HCT116 (cell line): ENCODE measurements at regions not wholly inside any gene's neighbourhood (a gene's known extent, or its start where the extent isn't known, plus 50 kb on each side); places are given as distances from the start of the nearest gene placed in this dataset.
A peak's percentile ranks its signal among the peaks of the same experiment; 100 is the strongest.

ENCODE experiments used
- ATAC-seq: fragments of 200-7000 bp; cut with Tn5 transposase; 2 replicates; pipeline ENCODE4 v1.9.1; 2020; ENCODE audit warnings: mild to moderate bottlenecking, moderate library complexity
- BruUV-seq: library from RNA; stranded (reverse); fragments of 400-500 nt; replicated peaks from 2 replicates; lab custom pipeline; 2021; lab: Mats Ljungman, UMichigan
- CTCF ChIA-PET: fragments of 300-600 bp; sonication (Branson Sonifier 250); formaldehyde crosslinking; loops from one replicate; lab custom pipeline; 2021; ENCODE audit warnings: antibody characterized with exemption; lab: Charles Lee
- POLR2A ChIA-PET: fragments of 300-600, 350-600 bp; sonication (Branson Sonifier 250); formaldehyde crosslinking; loops from one replicate; lab custom pipeline; 2021; ENCODE audit warnings: antibody characterized with exemption; lab: Charles Lee
- RAD21 ChIA-PET, 2 experiments: fragments of 300-600 bp; sonication (Branson Sonifier 250); formaldehyde crosslinking; loops; one replicate each; lab custom pipeline; 2023; ENCODE audit warnings: low total read pairs in 2 of 2; ENCODE audit not compliant: uncharacterized antibody in 2 of 2, unreplicated experiment in 2 of 2, low non-redundant PET in 1 of 2; lab: Charles Lee
- DNase-seq: peaks from one replicate; pipeline ENCODE4 v3.0.0-alpha.2; 2010; ENCODE audit warnings: low read depth, low spot score
- H2AFZ ChIP-seq: fragments of 200-600 bp; shearing (Covaris generic), sonication (generic); 2 replicates; pipeline ENCODE4 v1.6.1; 2017; ENCODE audit warnings: low read depth, mixed run types, mixed read lengths, antibody characterized with exemption, low read length; ENCODE audit not compliant: poor library complexity, severe bottlenecking
- H3K27ac ChIP-seq: 2 replicates; pipeline ENCODE4 v1.5.1; 2012; ENCODE audit warnings: low read depth, low read length
- H3K27me3 ChIP-seq: fragments of 200-600 bp; sonication (generic); 2 replicates; pipeline ENCODE4 v1.6.1; 2016; ENCODE audit warnings: mixed run types, low read length, mixed read lengths; ENCODE audit not compliant: insufficient read depth
- H3K36me3 ChIP-seq, 2 experiments: fragments of 200-500 bp in 1 of 2; fragments of 200-600 bp in 1 of 2; sonication (Bioruptor generic) in 1 of 2; sonication (generic) in 1 of 2; 2 replicates each; pipeline versions ENCODE4 v1.5.1 to v1.6.1; 2014 to 2016; ENCODE audit warnings: low read length in 2 of 2, inconsistent platforms in 1 of 2, mixed read lengths in 1 of 2, mixed run types in 1 of 2; ENCODE audit not compliant: insufficient read depth in 2 of 2, control insufficient read depth in 1 of 2
- H3K4me1 ChIP-seq, 2 experiments: fragments of 200-600 bp in 1 of 2; sonication (generic) in 1 of 2; 2 replicates each; pipeline versions ENCODE4 v1.5.1 to v1.6.1; 2012 to 2017; ENCODE audit warnings: low read length in 2 of 2, inconsistent platforms in 1 of 2, mild to moderate bottlenecking in 1 of 2, mixed read lengths in 1 of 2, mixed run types in 1 of 2, moderate library complexity in 1 of 2; ENCODE audit not compliant: insufficient read depth in 2 of 2, control insufficient read depth in 1 of 2
- H3K4me2 ChIP-seq: fragments of 200-600 bp; sonication (generic); 2 replicates; pipeline ENCODE4 v1.6.1; 2017; ENCODE audit warnings: mixed run types, low read length, mixed read lengths
- H3K4me3 ChIP-seq, 2 experiments: fragments of 200-600 bp in 1 of 2; sonication (generic) in 1 of 2; replicated peaks in 1 of 2; 2 replicates each; pipeline ENCODE4 v1.5.1; 2011 to 2016; ENCODE audit warnings: low read length in 2 of 2, control low read depth in 1 of 2, low read depth in 1 of 2, mild to moderate bottlenecking in 1 of 2, mixed read lengths in 1 of 2, mixed run types in 1 of 2
- H3K79me2 ChIP-seq: fragments of 200-600 bp; sonication (generic); 2 replicates; pipeline ENCODE4 v1.6.1; 2017; ENCODE audit warnings: mild to moderate bottlenecking, mixed run types, low read length, moderate library complexity, mixed read lengths; ENCODE audit not compliant: insufficient read depth
- H3K9ac ChIP-seq: fragments of 200-600 bp; sonication (generic); 2 replicates; pipeline ENCODE4 v1.6.1; 2016; ENCODE audit warnings: low read length, mixed read lengths
- H3K9me2 ChIP-seq: fragments of 200-600 bp; sonication (generic), shearing (Covaris generic); 2 replicates; pipeline ENCODE4 v1.6.1; 2017; ENCODE audit warnings: mixed run types, mild to moderate bottlenecking, moderate library complexity; ENCODE audit not compliant: insufficient read depth
- H3K9me3 ChIP-seq, 2 experiments: fragments of 200-500 bp in 1 of 2; fragments of 200-600 bp in 1 of 2; sonication (Bioruptor generic) in 1 of 2; sonication (generic) in 1 of 2; 2 replicates each; pipeline ENCODE4 v1.6.1; 2014 to 2017; ENCODE audit warnings: low read length in 2 of 2, mixed read lengths in 2 of 2, inconsistent platforms in 1 of 2, low read depth in 1 of 2, mild to moderate bottlenecking in 1 of 2, mixed run types in 1 of 2, moderate library complexity in 1 of 2; ENCODE audit not compliant: control insufficient read depth in 1 of 2, insufficient read depth in 1 of 2
- H4K20me1 ChIP-seq: fragments of 200-600 bp; sonication (generic), shearing (Covaris generic); 2 replicates; pipeline ENCODE4 v1.6.1; 2017; ENCODE audit warnings: mixed run types, mild to moderate bottlenecking, moderate library complexity; ENCODE audit not compliant: insufficient read depth
- CTCF ChIP-seq, 3 experiments: fragments of 200-600 bp in 1 of 3; sonication (generic) in 1 of 3; IDR thresholded peaks in 2 of 3; conservative IDR thresholded peaks in 1 of 3; 2 replicates each; pipeline ENCODE4 v1.5.1; 2012 to 2017; ENCODE audit warnings: low read depth in 2 of 3, low read length in 2 of 3, antibody characterized with exemption in 1 of 3, borderline replicate concordance in 1 of 3, control low read depth in 1 of 3, mild to moderate bottlenecking in 1 of 3, mixed read lengths in 1 of 3, mixed run types in 1 of 3, moderate library complexity in 1 of 3; ENCODE audit not compliant: insufficient read depth in 1 of 3
- FOSL1 ChIP-seq: IDR thresholded peaks from 2 replicates; pipeline ENCODE4 v1.6.1; 2012; ENCODE audit warnings: low read depth
- JUND ChIP-seq: IDR thresholded peaks from 2 replicates; pipeline ENCODE4 v1.6.1; 2012
- MAX ChIP-seq: IDR thresholded peaks from 2 replicates; pipeline ENCODE4 v1.6.1; 2012
- RAD21 ChIP-seq: IDR thresholded peaks from 2 replicates; pipeline ENCODE4 v1.6.1; 2012; ENCODE audit warnings: low read depth, mild to moderate bottlenecking
- SIN3A ChIP-seq: IDR thresholded peaks from 2 replicates; pipeline ENCODE4 v1.6.1; 2012; ENCODE audit warnings: low read depth
- SP1 ChIP-seq: IDR thresholded peaks from 2 replicates; pipeline ENCODE4 v1.6.1; 2012; ENCODE audit warnings: low read depth
- YY1 ChIP-seq: IDR thresholded peaks from 2 replicates; pipeline ENCODE4 v1.6.1; 2011; ENCODE audit warnings: low read length, low read depth, moderate library complexity, mild to moderate bottlenecking; ENCODE audit not compliant: insufficient replicate concordance; ENCODE audit errors: extremely low read depth
- ZFX ChIP-seq: fragments of 450-650 bp; IDR thresholded peaks from 2 replicates; pipeline ENCODE4 v1.6.1; 2017
- ZNF274 ChIP-seq: fragments of 200-500 bp; sonication (Bioruptor generic); IDR thresholded peaks from 2 replicates; pipeline ENCODE4 v1.6.1; 2014; ENCODE audit warnings: mild to moderate bottlenecking, low read depth, low read length, inconsistent platforms
- intact Hi-C: fragments of 100-400 bp; cut with micrococcal nuclease; formaldehyde crosslinking; loops from 2 replicates; pipeline ENCODE4 v1.10.0; 2022

- no peak overlapping the region for H3K4me3 ChIP-seq
- intact Hi-C loops, result no loop called here
- DNase-seq (no peak), ATAC-seq (no peak)
- RAD21 ChIA-PET, result interaction anchor here (0.6 to 0.7 kb wide), 2 partner anchors 103 to 340 kb away, joined by 3 to 7 read pairs; partner anchors contain the start of gene SOX9 (in 1 of the 2)
- no peaks in the 10 kb centered on the region for H3K27me3 ChIP-seq
- TF ChIP-seq ZNF274 (no peak), SIN3A (no peak), JUND (no peak), ZFX (no peak), MAX (no peak)
- H3K4me1 ChIP-seq, result peaks cover 49 to 97% of the 10 kb centered on the region in 2 experiments
- H4K20me1 ChIP-seq, result 0 out of 2 replicates have a peak, but pooled peaks cover under 1% of the 10 kb centered on the region
- peak overlapping the region; percentile 5; the same call in 1 of the 2 replicates for H3K4me2 ChIP-seq
- H3K9me3 ChIP-seq, result peaks cover 0 to 5% of the 10 kb centered on the region in 2 experiments; a peak in 1 of 4 replicates
- H3K79me2 ChIP-seq, result peaks cover 84% of the 10 kb centered on the region
- no TSS peak for BruUV-seq
- H3K36me3 ChIP-seq, result no peaks in the 10 kb centered on the region
- POLR2A ChIA-PET, result no interaction called here
- CTCF ChIA-PET, result no interaction called here
- H3K9me2 ChIP-seq, result no peaks in the 10 kb centered on the region
- no peak overlapping the region for H2AFZ ChIP-seq
- no peak overlapping the region for H3K9ac ChIP-seq
- no peak overlapping the region for H3K27ac ChIP-seq
Measured at GRCh38 chr17:72460711-72461110, 339.9 kb downstream of the SOX9 start.

GRCh38 chr17:72461757-72462156 lies 340.9 kb downstream of the SOX9 start:
- Histone ChIP-seq H3K4me3 (no peak overlapping the region), H3K4me2 (peak overlapping the region; percentile 5; the same call in 1 of the 2 replicates), H3K4me1 (peaks cover 50 to 97% of the 10 kb centered on the region in 2 experiments)
- TF ChIP-seq RAD21 (no peak), SP1 (no peak), CTCF (IDR thresholded peaks at IDR 0.05 in 2 of 3, conservative IDR thresholded peaks at IDR 0.05 in 1 of 3; ENCODE audit: borderline replicate concordance in 1 of 3, insufficient read depth in 1 of 3, low read depth in 2 of 3, low read length in 2 of 3) (no peak), ZNF274 (no peak), FOSL1 (no peak), YY1 (no peak)
- TF ChIP-seq, all 23 proteins: peak for 0
- ATAC-seq, result no peak
- Histone ChIP-seq H4K20me1 (no peaks in the 10 kb centered on the region), H3K27me3 (no peaks in the 10 kb centered on the region), H3K36me3 (no peaks in the 10 kb centered on the region), H2AFZ (no peak overlapping the region), H3K9me2 (no peaks in the 10 kb centered on the region), H3K27ac (no peak overlapping the region), H3K9me3 (peaks cover 0 to 5% of the 10 kb centered on the region in 2 experiments; a peak in 1 of 4 replicates), H3K79me2 (peaks cover 83% of the 10 kb centered on the region), H3K9ac (no peak overlapping the region)
- ChIA-PET RAD21 (interaction anchor here (0.6 to 0.7 kb wide), 2 partner anchors 341 kb away, joined by 3 to 6 read pairs; partner anchors contain the start of gene SOX9 (in 1 of the 2)), POLR2A (no interaction called here), CTCF (no interaction called here)
- BruUV-seq, result no TSS peak
- no peak for DNase-seq
- intact Hi-C loops, result no loop called here
